HG02798 (cell line): ENCODE measurements at regions not wholly inside any gene's neighbourhood (a gene's known extent, or its start where the extent isn't known, plus 50 kb on each side); places are given as distances from the start of the nearest gene placed in this dataset.

Experiments
- ATAC-seq: cut with Tn5 transposase; IDR thresholded peaks from one replicate; pipeline ENCODE4 v1.9.1; 2021; ENCODE audit warnings: mild to moderate bottlenecking; ENCODE audit not compliant: unreplicated experiment, poor library complexity

DNA sequence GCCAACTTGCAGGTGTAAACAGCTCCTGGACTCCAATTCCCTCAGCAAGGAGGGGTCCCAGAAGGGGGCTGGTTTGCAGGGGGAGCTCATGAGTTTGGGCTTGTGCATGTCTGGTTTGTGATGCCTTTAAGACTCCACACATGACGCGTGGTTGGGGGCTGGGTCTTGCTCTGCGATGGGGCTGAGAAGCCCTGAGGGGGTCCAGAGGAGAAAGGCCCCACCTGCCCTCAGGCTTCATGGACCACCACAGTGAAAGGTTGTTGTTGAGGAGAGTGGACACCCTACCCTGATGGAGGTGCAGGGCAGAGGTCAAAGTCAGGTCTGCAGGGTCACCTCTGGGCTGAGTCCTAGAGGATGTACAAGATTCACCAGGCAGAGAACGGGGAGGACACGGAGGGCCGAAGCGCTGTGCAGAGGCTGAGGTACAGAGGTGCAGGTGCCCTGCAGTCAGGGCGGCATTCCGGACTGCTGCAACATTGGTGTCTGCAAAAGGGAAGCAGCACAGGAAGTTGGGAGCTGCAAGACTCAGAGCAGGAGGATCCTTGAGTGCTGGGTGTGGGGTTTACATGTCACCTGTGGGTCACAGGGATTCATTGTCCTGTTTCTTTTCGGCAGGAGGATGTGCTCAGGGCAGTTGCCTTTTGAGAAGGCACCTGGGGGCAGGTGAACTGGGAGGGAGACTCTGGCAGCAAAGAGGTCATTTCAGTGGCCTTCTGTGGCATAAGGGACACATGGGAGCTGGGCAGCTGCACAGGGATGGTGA is 399.4 kb downstream of the PTPRU start:
- ATAC-seq, result no peak

DNA sequence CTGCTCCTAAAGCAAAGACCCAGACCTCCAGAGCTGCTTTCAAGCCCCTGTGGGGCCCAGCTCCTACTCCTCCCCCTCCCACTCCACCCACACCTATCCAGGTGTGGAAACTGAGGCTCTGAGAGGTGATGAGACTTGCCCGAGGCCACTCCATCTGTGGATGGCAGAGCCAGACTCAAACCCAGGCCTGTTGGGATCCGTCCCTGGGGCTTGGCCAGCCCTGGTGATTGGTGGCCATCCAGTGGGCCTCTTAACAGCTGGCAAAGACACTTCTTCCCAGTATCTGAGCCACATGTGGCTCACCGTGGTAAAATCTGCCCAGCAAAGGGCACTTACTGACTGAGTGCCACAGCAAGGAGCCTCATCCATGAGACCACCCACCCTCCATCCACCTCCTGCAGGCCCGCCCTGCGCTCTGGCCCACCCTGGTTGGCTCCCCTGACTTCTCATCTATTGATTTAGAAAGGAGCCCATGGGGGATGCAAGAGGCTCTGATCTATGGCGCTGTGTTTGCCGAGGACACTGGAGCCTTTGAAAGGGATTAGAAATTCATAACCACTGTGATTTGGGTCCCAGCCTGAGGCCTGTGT is 398.5 kb downstream of the PTPRU start:
- ATAC-seq, result no peak

- no peak for ATAC-seq
Observed at GRCh38 chr1:29634324-29634723, 398.0 kb downstream of the PTPRU start.

- ATAC-seq, result no peak
Observed at GRCh38 chr1:29633771-29634170, 397.4 kb downstream of the PTPRU start.

DNA sequence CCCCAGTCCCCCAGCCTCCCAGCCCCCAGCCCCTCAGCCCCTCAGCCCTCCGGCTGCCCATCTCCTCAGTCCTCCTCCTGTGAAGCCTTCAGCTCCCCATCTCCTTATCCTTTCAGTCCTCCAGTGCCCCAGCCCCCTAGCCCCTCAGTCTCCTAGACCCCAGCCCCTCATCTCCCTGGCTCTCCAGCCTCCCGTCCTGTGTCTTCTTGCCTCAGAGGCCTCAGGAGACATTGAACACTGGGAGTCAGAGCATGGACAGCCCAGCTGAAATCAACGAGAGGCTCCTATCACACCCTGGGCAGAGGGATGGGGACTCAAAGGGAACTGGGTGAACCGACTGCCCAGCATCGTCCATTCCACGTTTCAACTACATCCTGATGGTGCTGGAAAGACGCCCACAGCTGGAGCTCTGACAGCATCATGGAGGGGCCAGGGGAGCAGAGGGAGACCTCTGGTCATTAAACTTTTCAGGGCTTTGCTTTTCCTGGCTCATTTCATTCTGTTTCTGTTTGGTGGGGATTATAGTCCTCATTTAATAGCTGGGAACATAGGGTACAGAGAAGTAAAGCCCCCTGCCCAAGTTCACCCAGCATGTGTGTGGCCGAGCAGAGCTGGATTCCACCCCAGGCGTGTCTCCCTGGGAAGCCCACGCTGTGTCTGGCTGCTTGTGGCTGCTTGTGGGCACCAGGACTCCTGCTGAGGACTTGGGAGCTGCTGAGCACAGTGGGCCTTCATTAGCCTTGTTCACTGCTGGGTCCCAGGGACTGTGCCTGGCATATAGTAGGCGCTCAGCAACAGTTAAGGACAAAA is 396.7 kb downstream of the PTPRU start:
- ATAC-seq, result no peak

DNA sequence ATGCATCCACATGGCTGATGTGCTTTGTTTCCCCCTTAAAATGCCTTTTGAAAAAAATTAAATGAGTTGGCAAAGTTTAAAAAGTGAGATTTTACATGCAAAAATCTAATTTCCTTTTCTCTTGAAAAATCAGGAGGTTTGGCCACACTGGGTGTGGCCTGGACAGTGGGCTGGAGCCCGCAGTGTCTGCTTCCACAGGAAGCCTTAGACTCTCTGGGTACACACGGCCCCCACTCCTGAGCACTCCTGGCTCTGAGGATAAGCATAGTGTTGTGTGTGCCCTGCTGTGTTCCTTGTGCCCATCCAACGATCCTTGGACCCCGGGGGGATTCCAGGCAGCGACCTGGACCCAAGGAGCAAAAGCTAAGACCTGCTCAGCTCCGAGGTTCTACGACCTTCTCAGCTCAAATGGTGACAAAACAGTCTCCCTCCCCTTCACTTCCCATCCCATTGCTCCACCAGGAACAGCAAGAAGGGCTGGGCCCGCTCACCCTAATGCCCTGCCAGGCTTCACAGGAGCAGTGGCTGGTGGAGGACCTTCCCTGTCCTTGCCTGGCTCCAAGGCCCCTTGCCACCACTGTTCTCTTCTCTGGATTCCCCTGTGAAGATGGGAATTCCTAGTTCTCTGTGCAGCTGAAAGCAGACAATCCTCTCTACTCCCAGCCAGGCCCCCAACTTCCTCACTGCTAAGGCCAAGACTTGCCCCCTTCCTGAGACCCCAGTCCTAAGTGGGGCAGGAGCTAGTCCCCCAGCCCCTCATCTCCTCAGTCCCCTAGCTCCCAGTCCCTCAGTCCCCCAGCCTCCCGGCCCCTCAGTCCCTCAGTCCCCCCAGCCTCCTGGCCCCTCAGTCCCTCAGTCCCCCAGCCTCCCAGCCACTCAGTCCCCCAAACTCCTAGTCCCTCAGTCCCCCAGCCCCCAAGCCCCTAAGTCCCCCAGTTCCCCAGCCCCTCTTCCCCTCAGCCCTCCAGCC is 395.8 kb downstream of the PTPRU start:
- ATAC-seq, result no peak

DNA sequence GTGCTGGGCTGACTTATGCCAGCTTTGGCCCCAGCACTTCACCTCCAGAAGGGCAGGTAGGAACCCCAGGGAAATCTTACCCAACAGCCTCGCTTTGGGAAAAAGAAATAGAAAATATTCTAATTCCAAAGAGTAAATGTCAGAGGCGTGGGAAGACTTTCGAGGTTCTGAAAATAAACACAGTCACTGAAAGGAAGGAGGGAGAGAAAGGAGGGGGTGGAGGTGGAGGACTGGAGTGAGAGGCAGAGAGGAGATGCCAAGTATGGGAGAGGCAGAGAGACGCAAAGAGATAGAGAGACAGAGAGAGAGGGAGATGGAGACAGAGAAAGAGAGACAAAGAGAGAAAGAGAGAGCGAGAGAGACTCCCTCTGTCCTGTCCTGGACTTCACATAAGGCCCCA is 395.0 kb downstream of the PTPRU start:
- no peak for ATAC-seq

GRCh38 chr1:29630756-29631155 is 394.4 kb downstream of the PTPRU start:
- no peak for ATAC-seq

DNA sequence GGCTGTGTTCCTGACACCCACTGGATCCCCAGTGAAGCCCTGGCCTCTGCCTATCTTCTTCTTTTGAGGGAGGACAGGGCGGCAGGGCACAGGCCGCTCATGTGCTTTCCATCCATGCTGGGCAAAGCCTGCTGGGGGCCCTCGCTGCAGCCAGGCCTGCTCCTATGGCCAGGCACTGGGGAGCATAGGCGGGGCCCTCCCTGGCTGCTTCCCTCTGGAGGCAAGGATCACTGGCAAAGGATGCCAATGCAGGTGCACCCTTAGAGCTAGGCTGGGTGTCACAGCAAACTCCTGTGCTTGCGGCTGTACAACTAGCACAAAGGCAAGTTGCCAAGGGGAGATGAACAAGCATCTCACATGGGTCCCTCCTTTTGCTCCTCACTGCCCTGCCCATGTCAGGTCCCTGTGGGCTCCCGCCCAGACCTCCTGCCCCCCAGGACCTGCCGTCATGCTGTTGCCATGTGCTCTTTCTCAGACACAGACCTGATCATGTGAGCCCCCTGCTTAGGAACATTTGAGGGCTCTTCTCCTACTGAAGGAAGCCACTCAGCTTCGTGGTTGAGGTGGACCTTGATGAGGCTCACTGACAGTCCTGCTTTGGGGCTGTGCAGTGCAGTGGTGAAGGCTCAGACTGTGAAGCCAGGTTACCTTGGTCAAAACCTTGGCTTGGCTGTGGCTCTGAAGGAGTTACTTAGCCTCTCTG is 393.6 kb downstream of the PTPRU start:
- no peak for ATAC-seq

DNA sequence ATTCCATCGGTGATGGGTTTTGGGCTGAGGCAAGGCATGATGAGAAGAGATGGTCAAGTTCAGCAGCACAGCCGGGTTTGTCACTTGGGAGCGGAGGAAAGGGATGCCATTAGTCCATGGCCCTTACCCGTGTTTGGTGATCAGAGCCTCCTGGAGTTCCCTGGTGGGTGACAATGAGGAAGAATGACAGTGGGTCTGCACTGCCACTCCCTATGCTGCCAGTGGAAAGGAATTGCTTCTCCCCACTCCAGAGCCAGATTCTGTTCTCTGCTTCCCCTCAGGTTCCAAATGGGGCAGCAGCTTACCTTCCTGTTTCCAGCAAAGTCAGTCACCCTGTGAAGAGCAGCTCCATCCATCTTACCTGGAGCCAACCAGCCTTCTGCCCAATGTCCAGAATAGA is 393.1 kb downstream of the PTPRU start:
- no peak for ATAC-seq

DNA sequence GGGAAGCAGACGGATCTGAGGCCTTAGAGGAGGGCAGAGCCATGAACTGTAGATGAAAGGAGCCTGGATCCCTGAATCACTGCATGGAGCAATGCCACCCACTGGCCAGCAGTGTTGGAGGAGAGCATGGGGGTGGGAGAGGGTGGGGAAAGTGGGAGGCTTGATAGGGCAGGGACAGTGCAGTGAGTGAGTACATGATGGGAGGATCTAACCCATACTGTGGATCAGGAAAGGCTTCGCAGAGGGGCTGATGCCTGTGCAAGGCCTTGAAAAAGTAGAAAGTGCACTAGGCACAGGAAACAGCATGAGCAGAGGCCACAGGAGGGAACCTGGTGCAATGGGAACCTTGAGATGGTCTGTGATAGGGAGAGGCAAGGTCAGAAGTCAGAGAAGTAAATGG is 391.9 kb downstream of the PTPRU start:
- ATAC-seq, result no peak

- no peak for ATAC-seq
Observed at GRCh38 chr1:29626726-29627125, 390.4 kb downstream of the PTPRU start.

DNA sequence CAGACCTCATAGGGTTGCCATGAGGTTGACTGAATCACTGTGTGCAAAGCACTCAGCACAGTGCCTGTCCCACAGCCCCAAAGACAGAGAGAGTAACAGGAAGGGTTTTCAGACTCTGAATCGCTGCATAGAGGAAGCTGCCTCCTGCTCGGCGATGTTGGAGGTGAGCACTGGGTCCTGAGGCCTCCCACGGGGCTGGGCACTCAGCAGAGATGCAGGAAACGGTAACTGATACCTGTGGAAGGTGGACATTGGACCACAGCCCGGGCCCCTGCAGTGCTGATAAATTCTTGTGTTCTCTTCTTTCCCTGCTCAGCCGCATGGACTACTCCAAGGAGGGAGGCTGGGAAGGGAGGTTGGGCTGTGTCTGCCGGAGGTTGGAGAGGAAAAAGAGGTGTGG is 389.7 kb downstream of the PTPRU start:
- ATAC-seq, result no peak

DNA sequence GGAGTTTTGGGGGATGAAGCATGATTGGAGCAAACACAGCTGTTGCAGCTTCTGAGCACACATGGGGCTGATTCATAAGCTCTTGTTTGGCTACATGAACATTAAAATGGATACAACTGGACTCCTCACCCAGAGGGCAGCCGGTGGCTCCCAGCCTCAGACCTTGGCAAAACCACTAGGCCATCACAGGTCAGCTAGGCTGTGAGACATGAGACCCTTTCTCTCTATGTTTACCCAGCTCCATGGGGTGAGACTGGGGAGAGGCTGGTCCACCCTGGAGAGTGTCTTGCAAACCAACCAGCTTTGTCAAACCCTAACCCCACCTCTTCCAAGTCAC is 388.7 kb downstream of the PTPRU start:
- no peak for ATAC-seq

DNA sequence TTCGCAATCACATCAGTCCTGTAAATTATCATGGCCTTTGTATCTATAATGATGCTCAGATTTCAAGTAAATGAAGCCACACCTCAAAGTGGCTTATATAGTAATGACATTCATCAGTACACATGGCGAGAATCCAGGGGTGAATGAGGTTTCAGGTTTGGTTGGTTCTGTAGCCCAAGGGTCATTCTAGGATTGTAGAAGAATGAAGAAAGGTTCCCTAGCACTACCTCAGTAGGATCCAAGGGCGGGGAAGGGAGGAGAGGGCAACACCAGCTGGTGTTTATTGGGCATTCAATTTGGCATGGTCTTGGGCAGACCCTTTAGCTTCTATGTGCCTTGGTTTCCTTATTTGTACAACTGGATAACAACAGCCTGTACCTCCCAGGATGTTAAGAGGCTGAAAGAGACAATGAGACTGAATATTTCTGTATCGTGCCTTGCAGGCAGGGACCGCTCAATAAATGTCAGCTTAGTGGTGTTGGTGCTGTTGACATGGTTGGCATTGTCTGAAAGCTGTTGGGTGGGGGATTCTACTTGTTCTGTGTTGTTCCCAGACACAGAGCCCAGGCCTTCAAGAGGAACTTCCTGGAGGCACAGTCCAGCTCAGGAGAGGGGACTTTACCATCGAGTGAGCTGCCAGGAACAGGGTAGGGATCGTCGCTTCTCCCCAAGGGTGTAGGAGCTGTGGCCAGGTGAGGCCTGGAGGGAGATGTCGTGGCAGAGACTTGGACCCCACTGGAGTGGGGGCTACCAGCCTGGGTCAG is 388.2 kb downstream of the PTPRU start:
- ATAC-seq, result no peak

DNA sequence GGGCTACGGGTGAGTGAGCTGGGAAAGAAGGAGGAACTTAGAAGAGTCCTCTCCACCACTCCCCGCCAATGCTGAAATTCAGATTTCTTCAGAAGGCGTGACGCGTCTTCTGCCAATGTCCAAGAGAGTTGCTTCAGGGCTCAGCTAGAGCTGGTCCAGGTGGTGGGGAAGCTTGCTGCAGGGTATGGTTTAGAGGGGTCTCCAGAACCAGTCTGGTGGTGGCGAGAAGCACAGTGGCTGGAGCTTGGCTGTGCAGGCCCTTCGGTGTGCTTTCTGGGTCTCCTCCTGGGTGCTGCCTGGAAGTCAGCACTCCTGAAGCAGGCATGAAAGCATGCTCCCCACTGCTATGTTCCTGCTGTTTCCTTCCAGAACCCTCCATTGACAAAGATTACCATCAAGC is 387.2 kb downstream of the PTPRU start:
- ATAC-seq, result no peak

- no peak for ATAC-seq
Observed at GRCh38 chr1:29621826-29622435, 385.6 kb downstream of the PTPRU start.

- ATAC-seq, result no peak
Observed at GRCh38 chr1:29620631-29621030, 384.3 kb downstream of the PTPRU start.

DNA sequence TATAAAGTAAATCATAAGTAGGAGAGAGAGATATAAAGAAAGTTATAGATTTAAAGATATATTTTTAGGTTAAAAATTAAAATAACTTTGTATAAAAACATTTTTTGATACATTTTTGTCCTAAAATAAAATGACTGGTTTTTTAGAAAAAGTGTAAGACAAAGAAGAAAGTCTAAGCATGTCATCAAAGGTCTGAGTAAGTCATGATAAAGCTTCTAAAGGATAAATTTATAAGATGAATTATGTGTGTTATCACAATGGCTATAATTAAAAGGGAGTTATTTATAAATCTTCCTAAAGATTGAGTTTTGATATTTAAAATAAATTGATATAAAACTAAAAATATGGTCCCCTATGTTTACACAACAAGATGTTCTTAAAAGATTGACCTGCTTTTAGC is 370.9 kb downstream of the PTPRU start:
- no peak for ATAC-seq
